SK-N-SH (cell line): ENCODE measurements at regions not wholly inside any gene's neighbourhood (a gene's known extent, or its start where the extent isn't known, plus 50 kb on each side); places are given as distances from the start of the nearest gene placed in this dataset.
A peak's percentile ranks its signal among the peaks of the same experiment; 100 is the strongest.

Experiments
- CTCF ChIP-seq: fragments of 200-600 bp; sonication (generic); IDR thresholded peaks from 2 replicates; pipeline ENCODE4 v1.6.1; 2017; ENCODE audit warnings: antibody characterized with exemption, mild to moderate bottlenecking, moderate library complexity
- ELF1 ChIP-seq: IDR thresholded peaks from 2 replicates; pipeline ENCODE4 v1.4.0; 2012
- GABPA ChIP-seq: IDR thresholded peaks from 2 replicates; pipeline ENCODE4 v1.4.0; 2012; ENCODE audit warnings: low read depth, mild to moderate bottlenecking
- MAX ChIP-seq: IDR thresholded peaks from 2 replicates; pipeline ENCODE4 v1.4.0; 2012; ENCODE audit warnings: low read depth

GRCh38 chr7:79789584-79790345 lies 336.3 kb upstream of the MAGI2 start:
- TF ChIP-seq CTCF (no peak), MAX (no peak), GABPA (no peak), ELF1 (peak; percentile 33; the same call in 1 of the 2 replicates)
